ENCODE measurements at regions not wholly inside any gene's neighbourhood (a gene's known extent, or its start where the extent isn't known, plus 50 kb on each side); places are given as distances from the start of the nearest gene placed in this dataset.

- no peaks in the 10 kb centered on the region for H3F3A ChIP-seq (ENCODE audit: low read depth)
- no peak overlapping the region for H3K4me3 ChIP-seq (ENCODE audit: low read length, poor library complexity, severe bottlenecking)
- no peaks in the 10 kb centered on the region for H3K27me3 ChIP-seq (ENCODE audit: insufficient read depth, low read length, poor library complexity, severe bottlenecking)
- no peak overlapping the region for H2AFZ ChIP-seq (ENCODE audit: low read length)
- no peaks in the 10 kb centered on the region for H3K9me2 ChIP-seq (replicated peaks; ENCODE audit: low read depth, low read length)
- H3K9ac ChIP-seq (ENCODE audit: low read depth, low read length, poor library complexity, severe bottlenecking), result no peak overlapping the region
- H3K4me2 ChIP-seq (ENCODE audit: low read depth, low read length, poor library complexity, severe bottlenecking), result no peak overlapping the region
- H3K36me3 ChIP-seq (ENCODE audit: insufficient read depth, low read length), result no peaks in the 10 kb centered on the region
- TF ChIP-seq EZH2phosphoT487 (IDR thresholded peaks at IDR 0.05; ENCODE audit: borderline replicate concordance), result no peak
- no peak for TF ChIP-seq CTCF (conservative IDR thresholded peaks at IDR 0.05; ENCODE audit: low read length)
- H3K79me2 ChIP-seq (ENCODE audit: insufficient read depth, low read length), result no peaks in the 10 kb centered on the region
- no peaks in the 10 kb centered on the region for H3K9me3 ChIP-seq (ENCODE audit: insufficient read depth, low read depth, low read length)
- no peaks in the 10 kb centered on the region for H3K4me1 ChIP-seq (ENCODE audit: insufficient read depth, low read length, poor library complexity, severe bottlenecking)
- H4K20me1 ChIP-seq (ENCODE audit: insufficient read depth, low read length, poor library complexity, severe bottlenecking), result no peaks in the 10 kb centered on the region
Observed at GRCh38 chr12:16946704-16947103, 340.7 kb upstream of the LMO3 start.

GRCh38 chr12:16939871-16940306 lies 333.9 kb upstream of the LMO3 start:
- H2AFZ ChIP-seq (ENCODE audit: low read length), result no peak overlapping the region
- no peaks in the 10 kb centered on the region for H3F3A ChIP-seq (ENCODE audit: low read depth)
- H3K36me3 ChIP-seq (ENCODE audit: insufficient read depth, low read length), result no peaks in the 10 kb centered on the region

GRCh38 chr12:16927259-16927658 lies 321.3 kb upstream of the LMO3 start:
- Histone ChIP-seq H2AFZ (ENCODE audit: low read length) (no peak overlapping the region), H3K36me3 (ENCODE audit: insufficient read depth, low read length) (no peaks in the 10 kb centered on the region), H3K79me2 (ENCODE audit: insufficient read depth, low read length) (no peaks in the 10 kb centered on the region), H3K9me2 (replicated peaks; ENCODE audit: low read depth, low read length) (no peaks in the 10 kb centered on the region), H3F3A (ENCODE audit: low read depth) (no peaks in the 10 kb centered on the region), H3K9ac (ENCODE audit: low read depth, low read length, poor library complexity, severe bottlenecking) (no peak overlapping the region), H3K4me2 (ENCODE audit: low read depth, low read length, poor library complexity, severe bottlenecking) (no peak overlapping the region), H3K4me1 (ENCODE audit: insufficient read depth, low read length, poor library complexity, severe bottlenecking) (no peaks in the 10 kb centered on the region), H4K20me1 (ENCODE audit: insufficient read depth, low read length, poor library complexity, severe bottlenecking) (no peaks in the 10 kb centered on the region), H3K4me3 (ENCODE audit: low read length, poor library complexity, severe bottlenecking) (no peak overlapping the region), H3K9me3 (ENCODE audit: insufficient read depth, low read depth, low read length) (no peaks in the 10 kb centered on the region), H3K27me3 (ENCODE audit: insufficient read depth, low read length, poor library complexity, severe bottlenecking) (no peaks in the 10 kb centered on the region)
- TF ChIP-seq EZH2phosphoT487 (IDR thresholded peaks at IDR 0.05; ENCODE audit: borderline replicate concordance) (no peak), CTCF (conservative IDR thresholded peaks at IDR 0.05; ENCODE audit: low read length) (no peak)

More at GRCh38 chr12:16939871-16940306, 333.9 kb upstream of the LMO3 start:
- Histone ChIP-seq H3K79me2 (ENCODE audit: insufficient read depth, low read length) (no peaks in the 10 kb centered on the region), H3K9me3 (ENCODE audit: insufficient read depth, low read depth, low read length) (no peaks in the 10 kb centered on the region), H3K4me3 (ENCODE audit: low read length, poor library complexity, severe bottlenecking) (no peak overlapping the region), H3K27me3 (ENCODE audit: insufficient read depth, low read length, poor library complexity, severe bottlenecking) (no peaks in the 10 kb centered on the region), H3K9ac (ENCODE audit: low read depth, low read length, poor library complexity, severe bottlenecking) (no peak overlapping the region), H3K4me1 (ENCODE audit: insufficient read depth, low read length, poor library complexity, severe bottlenecking) (no peaks in the 10 kb centered on the region), H4K20me1 (ENCODE audit: insufficient read depth, low read length, poor library complexity, severe bottlenecking) (no peaks in the 10 kb centered on the region), H3K4me2 (ENCODE audit: low read depth, low read length, poor library complexity, severe bottlenecking) (no peak overlapping the region), H3K9me2 (replicated peaks; ENCODE audit: low read depth, low read length) (no peaks in the 10 kb centered on the region)
- TF ChIP-seq EZH2phosphoT487 (IDR thresholded peaks at IDR 0.05; ENCODE audit: borderline replicate concordance), result no peak
- TF ChIP-seq CTCF (conservative IDR thresholded peaks at IDR 0.05; ENCODE audit: low read length), result peak; percentile 92
